RCC 7860 (cell line): ENCODE measurements at regions not wholly inside any gene's neighbourhood (a gene's known extent, or its start where the extent isn't known, plus 50 kb on each side); places are given as distances from the start of the nearest gene placed in this dataset.

Experiments used
- DNase-seq: peaks from one replicate; pipeline ENCODE4 v3.0.0-alpha.2; 2015; ENCODE audit warnings: low spot score
- FAIRE-seq: peaks from 2 replicates; lab custom pipeline; 2012; peaks lifted over from hg19 to GRCh38; lab: Jason Lieb, UNC

GRCh38 chr10:24091256-24091655, 117.7 kb upstream of the KIAA1217 start:
- FAIRE-seq = no peak
- no peak for DNase-seq

- DNase-seq = no peak
- FAIRE-seq = no peak
These were observed 112.7 kb upstream of the KIAA1217 start for GRCh38 chr10:24096281-24096680.

GRCh38 chr10:24097751-24098207, 111.2 kb upstream of the KIAA1217 start:
- DNase-seq (no peak), FAIRE-seq (no peak)

- DNase-seq = no peak
- FAIRE-seq = no peak
These were observed 104.0 kb upstream of the KIAA1217 start for GRCh38 chr10:24104895-24105294.

GRCh38 chr10:24113901-24114300, 95.0 kb upstream of the KIAA1217 start:
- FAIRE-seq = no peak
- DNase-seq = no peak

- no peak for FAIRE-seq
- DNase-seq = no peak
These were observed 94.4 kb upstream of the KIAA1217 start for GRCh38 chr10:24114556-24114955.

GRCh38 chr10:24115403-24115802, 93.5 kb upstream of the KIAA1217 start:
- FAIRE-seq (no peak), DNase-seq (no peak)

GRCh38 chr10:24118246-24118645, 90.7 kb upstream of the KIAA1217 start:
- DNase-seq (no peak), FAIRE-seq (no peak)

- DNase-seq = no peak
- FAIRE-seq = no peak
These were observed 89.0 kb upstream of the KIAA1217 start for GRCh38 chr10:24119896-24120295.

- DNase-seq (no peak), FAIRE-seq (no peak)
These were observed 88.3 kb upstream of the KIAA1217 start for GRCh38 chr10:24120646-24121045.

GRCh38 chr10:24127516-24127915, 81.4 kb upstream of the KIAA1217 start:
- no peak for DNase-seq
- FAIRE-seq = no peak

GRCh38 chr10:24128066-24128730, 80.7 kb upstream of the KIAA1217 start:
- DNase-seq (no peak), FAIRE-seq (no peak)

GRCh38 chr10:24132741-24133140, 76.2 kb upstream of the KIAA1217 start:
- FAIRE-seq (no peak), DNase-seq (no peak)

- FAIRE-seq = no peak
These were observed 75.1 kb upstream of the KIAA1217 start for GRCh38 chr10:24133835-24134234.

GRCh38 chr10:24136070-24136469, 72.9 kb upstream of the KIAA1217 start:
- no peak for DNase-seq
- FAIRE-seq = no peak

More at GRCh38 chr10:24133835-24134234, 75.1 kb upstream of the KIAA1217 start:
- DNase-seq = no peak

- no peak for DNase-seq
- FAIRE-seq = no peak
These were observed 61.6 kb upstream of the KIAA1217 start for GRCh38 chr10:24147321-24147720.

- DNase-seq (no peak), FAIRE-seq (no peak)
These were observed 59.3 kb upstream of the KIAA1217 start for GRCh38 chr10:24149640-24150039.

- DNase-seq = no peak
- FAIRE-seq = no peak
These were observed 58.1 kb upstream of the KIAA1217 start for GRCh38 chr10:24150853-24151252.

GRCh38 chr10:24152270-24152669, 56.7 kb upstream of the KIAA1217 start:
- no peak for DNase-seq
- FAIRE-seq = no peak

GRCh38 chr10:24153031-24153430, 55.9 kb upstream of the KIAA1217 start:
- no peak for FAIRE-seq
- DNase-seq = no peak

GRCh38 chr10:24153537-24153936, 55.4 kb upstream of the KIAA1217 start:
- DNase-seq (no peak), FAIRE-seq (no peak)

- FAIRE-seq = no peak
These were observed 52.3 kb upstream of the KIAA1217 start for GRCh38 chr10:24156686-24157085.

GRCh38 chr10:24157567-24157966, 51.4 kb upstream of the KIAA1217 start:
- FAIRE-seq (no peak), DNase-seq (no peak)

More at GRCh38 chr10:24156686-24157085, 52.3 kb upstream of the KIAA1217 start:
- no peak for DNase-seq
